Body of pancreas (tissue), 4 donors: ENCODE measurements at regions not wholly inside any gene's neighbourhood (a gene's known extent, or its start where the extent isn't known, plus 50 kb on each side); places are given as distances from the start of the nearest gene placed in this dataset.

Experiments used
- ATAC-seq: fragments of 150-250 bp; one replicate; pipeline ENCODE4 v1.9.1; 2016
- DNase-seq, 4 donors: peaks; one replicate each; pipeline ENCODE4 v3.0.0-alpha.2; 2019
- H3K27ac ChIP-seq, 4 donors: fragments of 200-600 bp; sonication (generic); 1 replicate in 3 of 4; 2 replicates in 1 of 4; pipeline versions ENCODE4 v1.5.1 to v1.6.1; 2016 to 2019; ENCODE audit warnings: mild to moderate bottlenecking in 1 of 4, mixed read lengths in 1 of 4, moderate library complexity in 1 of 4
- H3K27me3 ChIP-seq, 2 donors: fragments of 200-600 bp; sonication (generic); one replicate each; pipeline ENCODE4 v1.6.0; 2016; ENCODE audit warnings: mild to moderate bottlenecking in 1 of 2
- H3K36me3 ChIP-seq, 2 donors: fragments of 200-600 bp; sonication (generic); replicated peaks in 1 of 2; 2 replicates each; pipeline ENCODE4 v1.5.1; 2016; ENCODE audit warnings: low read depth in 2 of 2; ENCODE audit not compliant: insufficient read depth in 1 of 2
- H3K4me1 ChIP-seq: fragments of 200-600 bp; sonication (generic); one replicate; pipeline ENCODE4 v1.6.0; 2016
- H3K4me3 ChIP-seq, 2 donors: fragments of 200-600 bp; sonication (generic); 1 replicate in 1 of 2; 2 replicates in 1 of 2; pipeline ENCODE4 v1.5.1; 2016 to 2019
- H3K9me3 ChIP-seq, 3 donors: fragments of 200-600 bp; sonication (generic); 1 replicate in 2 of 3; 2 replicates in 1 of 3; pipeline ENCODE4 v1.5.1; 2016
- POLR2A ChIP-seq, 3 donors: fragments of 450-650 bp; IDR thresholded peaks; one replicate each; pipeline ENCODE4 v1.6.1; 2016; ENCODE audit warnings: antibody characterized with exemption in 3 of 3, mild to moderate bottlenecking in 2 of 3
- WGBS, 2 donors: methylation state at CpG; one replicate each; pipeline ENCODE4 v1.1.5; 2017; 5-methylcytosine and 5-hydroxymethylcytosine counted together
- intact Hi-C: fragments of 100-400 bp; cut with DNase I; formaldehyde crosslinking; loops from one replicate; pipeline ENCODE4 v1.15.1; 2023
- TF ChIP-seq, protein P1 (sequence below), 7 experiments: fragments of 450-650 bp in 4 of 7; fragments of 200-600 bp in 3 of 7; sonication (generic) in 3 of 7; IDR thresholded peaks; one replicate each; pipeline ENCODE4 v1.5.1; 2016 to 2019; ENCODE audit warnings: antibody characterized with exemption in 7 of 7

DNA sequence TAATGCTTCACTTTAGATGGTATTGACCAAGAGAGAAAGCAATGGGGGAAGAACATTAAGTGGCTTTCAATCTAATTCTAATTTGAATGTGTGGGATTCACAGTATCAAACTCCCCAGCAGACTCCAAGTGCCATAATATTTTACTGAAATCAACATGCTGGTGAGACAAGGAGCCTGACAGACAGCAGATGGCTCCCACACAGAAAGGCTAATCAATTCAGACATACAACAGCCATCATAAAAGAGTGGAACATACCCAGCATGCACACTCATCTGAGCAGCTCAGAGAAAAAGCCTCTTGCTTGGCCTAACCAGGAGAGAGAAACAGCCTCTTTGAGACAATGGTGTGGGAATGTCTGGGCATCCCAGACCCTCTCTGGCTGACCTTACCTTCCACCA lies 186.5 kb upstream of the SKOR2 start:
- Histone ChIP-seq H3K4me3 (no peak overlapping the region), H3K27me3 (no peaks in the 10 kb centered on the region), H3K27ac (no peak overlapping the region), H3K9me3 (no peaks in the 10 kb centered on the region), H3K36me3 (no peaks in the 10 kb centered on the region), H3K4me1 (no peaks in the 10 kb centered on the region)
- DNase-seq (no peak), ATAC-seq (no peak)
- intact Hi-C loops = no loop called here
- no peak for TF ChIP-seq POLR2A (IDR thresholded peaks at IDR 0.05)
- TF ChIP-seq, protein P1, sequence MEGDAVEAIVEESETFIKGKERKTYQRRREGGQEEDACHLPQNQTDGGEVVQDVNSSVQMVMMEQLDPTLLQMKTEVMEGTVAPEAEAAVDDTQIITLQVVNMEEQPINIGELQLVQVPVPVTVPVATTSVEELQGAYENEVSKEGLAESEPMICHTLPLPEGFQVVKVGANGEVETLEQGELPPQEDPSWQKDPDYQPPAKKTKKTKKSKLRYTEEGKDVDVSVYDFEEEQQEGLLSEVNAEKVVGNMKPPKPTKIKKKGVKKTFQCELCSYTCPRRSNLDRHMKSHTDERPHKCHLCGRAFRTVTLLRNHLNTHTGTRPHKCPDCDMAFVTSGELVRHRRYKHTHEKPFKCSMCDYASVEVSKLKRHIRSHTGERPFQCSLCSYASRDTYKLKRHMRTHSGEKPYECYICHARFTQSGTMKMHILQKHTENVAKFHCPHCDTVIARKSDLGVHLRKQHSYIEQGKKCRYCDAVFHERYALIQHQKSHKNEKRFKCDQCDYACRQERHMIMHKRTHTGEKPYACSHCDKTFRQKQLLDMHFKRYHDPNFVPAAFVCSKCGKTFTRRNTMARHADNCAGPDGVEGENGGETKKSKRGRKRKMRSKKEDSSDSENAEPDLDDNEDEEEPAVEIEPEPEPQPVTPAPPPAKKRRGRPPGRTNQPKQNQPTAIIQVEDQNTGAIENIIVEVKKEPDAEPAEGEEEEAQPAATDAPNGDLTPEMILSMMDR (IDR thresholded peaks at IDR 0.05) = no peak

DNA sequence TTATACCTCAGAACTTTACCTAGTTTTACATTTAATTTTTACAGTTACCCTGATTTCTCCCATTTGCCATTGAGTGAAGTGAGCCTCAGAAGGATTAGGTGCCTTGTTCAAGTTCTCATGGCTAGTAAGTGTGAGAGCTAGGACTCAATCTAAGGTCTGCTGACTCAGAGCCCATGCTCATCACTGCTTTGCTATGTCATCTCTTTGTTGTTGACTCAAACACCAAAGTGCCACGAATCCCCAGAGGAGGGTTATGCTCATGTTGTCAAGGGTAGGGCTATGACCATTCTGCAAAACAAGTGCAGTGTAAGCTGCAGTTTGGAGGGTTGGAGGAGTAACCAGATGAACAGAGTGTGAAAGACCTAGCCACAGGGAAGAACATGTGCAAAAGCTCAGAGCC lies 185.4 kb upstream of the SKOR2 start:
- Histone ChIP-seq H3K27me3 (no peaks in the 10 kb centered on the region), H3K9me3 (no peaks in the 10 kb centered on the region), H3K4me3 (no peak overlapping the region), H3K27ac (no peak overlapping the region), H3K4me1 (no peaks in the 10 kb centered on the region), H3K36me3 (no peaks in the 10 kb centered on the region)
- ATAC-seq (no peak), DNase-seq (no peak)
- TF ChIP-seq, protein P1 (IDR thresholded peaks at IDR 0.05) = no peak
- no peak for TF ChIP-seq POLR2A (IDR thresholded peaks at IDR 0.05)
- intact Hi-C loops = no loop called here
- 26 to 43% methylated on average over 1 of the region's 1 CpG for WGBS, 2 donors

DNA sequence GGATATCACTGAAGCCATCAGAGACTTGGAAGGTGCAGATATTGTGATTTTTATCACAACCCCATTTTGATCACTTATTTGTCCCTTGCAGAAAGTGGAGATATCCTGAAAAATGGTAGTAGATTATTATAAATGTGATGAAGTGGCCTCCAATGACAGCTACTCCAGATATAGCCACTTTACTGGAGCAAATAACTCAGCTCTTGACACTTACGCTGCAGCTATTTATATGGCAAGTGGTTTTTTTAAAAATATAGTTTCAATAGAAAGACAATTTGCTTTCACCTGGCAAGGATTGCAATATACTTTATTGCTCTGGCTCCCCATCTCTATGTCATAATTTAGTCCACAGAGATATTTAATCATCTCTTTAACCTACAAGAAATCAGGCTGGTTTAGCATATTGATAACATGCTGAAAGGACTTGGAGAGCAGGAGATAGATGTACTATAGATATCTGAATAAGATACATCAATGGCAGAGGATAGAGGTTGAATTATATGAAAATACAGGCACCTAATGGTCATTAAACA lies 182.8 kb upstream of the SKOR2 start:
- no peak for DNase-seq

DNA sequence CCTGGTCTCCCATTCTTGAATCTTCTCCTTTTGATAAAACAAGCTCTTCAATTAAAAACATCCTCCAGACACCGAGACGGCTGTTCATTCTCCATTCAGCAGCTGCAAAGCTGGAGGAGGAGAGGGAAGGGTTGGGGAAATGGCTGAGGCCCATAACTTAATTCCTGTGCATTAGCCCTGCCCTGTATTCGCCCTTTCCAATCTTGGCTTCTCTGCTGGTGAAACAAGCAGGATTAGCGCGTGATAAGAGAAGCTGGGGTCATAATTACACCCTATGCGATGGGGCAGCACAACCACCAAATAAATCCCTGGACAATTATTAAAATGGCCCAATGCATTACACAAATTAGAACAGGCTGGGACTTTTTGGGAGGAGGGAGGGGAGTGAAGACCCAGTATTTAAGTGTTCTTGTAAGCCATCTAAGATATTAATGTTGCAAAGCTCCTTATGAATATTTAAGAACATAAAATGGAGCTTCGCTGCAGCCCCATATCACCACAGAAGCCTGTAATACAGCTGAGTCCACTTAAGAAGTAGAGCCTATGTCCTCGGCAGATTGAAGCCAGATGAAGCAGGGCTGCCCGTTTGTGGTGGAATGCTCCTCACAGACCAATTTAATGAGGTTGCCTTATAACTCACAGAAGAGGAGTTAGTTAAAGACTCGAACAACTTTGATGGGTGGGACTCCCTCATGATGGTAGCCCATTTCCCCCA lies 176.6 kb upstream of the SKOR2 start:
- Histone ChIP-seq H3K4me3 (no peak overlapping the region), H3K27me3 (no peaks in the 10 kb centered on the region), H3K36me3 (no peaks in the 10 kb centered on the region), H3K4me1 (peaks cover 11% of the 10 kb centered on the region), H3K9me3 (no peaks in the 10 kb centered on the region), H3K27ac (no peak overlapping the region)
- ATAC-seq (no peak), DNase-seq (no peak)
- WGBS, 2 donors = 73 to 84% methylated on average over 10 of the region's 10 CpGs
- intact Hi-C loops = no loop called here
- no peak for TF ChIP-seq POLR2A (IDR thresholded peaks at IDR 0.05)
- TF ChIP-seq, protein P1 (IDR thresholded peaks at IDR 0.05) = no peak

More for the DNA sequence above, 182.8 kb upstream of the SKOR2 start:
- Histone ChIP-seq H3K9me3 (no peaks in the 10 kb centered on the region), H3K27me3 (no peaks in the 10 kb centered on the region), H3K4me3 (no peak overlapping the region), H3K4me1 (no peaks in the 10 kb centered on the region), H3K36me3 (no peaks in the 10 kb centered on the region), H3K27ac (no peak overlapping the region)
- TF ChIP-seq POLR2A (IDR thresholded peaks at IDR 0.05) = no peak
- TF ChIP-seq, protein P1 (IDR thresholded peaks at IDR 0.05) = no peak
- intact Hi-C loops = no loop called here
- ATAC-seq = no peak
- 83 to 100% methylated on average over 1 of the region's 1 CpG for WGBS, 2 donors

DNA sequence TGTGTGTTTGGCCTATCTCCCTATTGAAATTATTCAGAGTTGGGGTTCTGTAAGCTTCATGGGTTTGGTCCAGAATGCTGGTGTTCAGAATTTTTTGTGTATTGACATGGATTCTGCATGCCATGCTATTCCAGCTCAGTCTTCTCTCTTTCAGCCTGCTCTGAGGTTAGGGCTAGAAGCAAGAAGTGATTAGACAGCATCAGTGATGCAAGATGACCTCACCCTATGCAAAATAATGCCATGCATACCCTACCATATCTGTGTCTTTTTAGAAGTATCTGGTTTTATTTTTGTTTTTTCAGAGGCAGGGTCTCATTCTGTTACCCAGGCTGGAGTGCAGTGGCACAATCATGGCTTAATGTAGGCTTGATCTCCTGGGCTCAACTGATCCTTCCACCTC lies 175.6 kb upstream of the SKOR2 start:
- H3K36me3 ChIP-seq = no peaks in the 10 kb centered on the region
- no peak overlapping the region for H3K27ac ChIP-seq
- TF ChIP-seq, protein P1 (IDR thresholded peaks at IDR 0.05) = no peak
- no peak for TF ChIP-seq POLR2A (IDR thresholded peaks at IDR 0.05)
- peaks cover 11% of the 10 kb centered on the region for H3K4me1 ChIP-seq
- no peak overlapping the region for H3K4me3 ChIP-seq
- no peak for ATAC-seq
- DNase-seq = no peak
- no peaks in the 10 kb centered on the region for H3K27me3 ChIP-seq
- intact Hi-C loops = no loop called here
- no peaks in the 10 kb centered on the region for H3K9me3 ChIP-seq
